ENCODE measurements at regions not wholly inside any gene's neighbourhood (a gene's known extent, or its start where the extent isn't known, plus 50 kb on each side); places are given as distances from the start of the nearest gene placed in this dataset.

DNA sequence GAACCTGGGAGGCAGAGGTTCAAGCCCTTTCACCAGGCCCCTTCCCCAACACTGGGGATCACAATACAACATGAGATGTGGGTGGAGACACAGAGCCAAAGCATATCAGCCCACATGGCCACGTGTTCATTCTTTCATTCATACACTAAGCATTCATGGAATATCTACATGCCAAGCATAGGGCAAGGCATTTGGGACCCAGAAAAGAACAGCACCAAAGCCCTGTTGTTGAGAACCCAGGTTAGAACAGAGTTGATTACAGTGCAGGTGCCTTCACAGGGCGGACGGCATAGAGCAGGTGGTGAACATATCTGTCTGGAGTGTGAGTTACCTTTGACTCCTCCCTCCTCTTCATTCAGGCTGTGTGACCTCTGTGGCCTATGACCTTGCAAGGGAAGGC, 159.4 kb upstream of the GSC start:
- intact Hi-C loops (cut with DNase I, micrococcal nuclease), result no loop called here
- no peak overlapping the region for H3K27ac Mint-ChIP-seq
- CTCF ChIA-PET, result no interaction called here

DNA sequence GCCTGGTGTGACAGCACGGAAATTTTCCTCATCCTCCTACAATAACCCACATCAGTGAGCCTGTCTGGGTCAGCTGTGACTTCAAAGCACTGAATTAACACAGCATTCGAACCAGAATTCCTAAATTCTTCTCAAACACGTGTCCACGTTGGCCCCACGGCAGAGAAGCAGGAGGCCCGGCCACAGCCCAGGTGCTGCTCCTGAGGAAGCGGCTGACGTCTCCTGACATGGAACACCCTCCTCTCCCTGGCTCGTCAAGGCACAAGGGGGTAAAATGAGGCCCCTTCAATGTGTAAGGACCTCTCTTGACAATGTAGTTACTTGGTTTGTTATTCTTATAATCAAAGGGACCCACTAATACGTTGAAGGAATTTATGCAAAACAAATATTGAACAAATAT, 156.3 kb upstream of the GSC start:
- no peaks in the 10 kb centered on the region for H3K4me1 ChIP-seq (ENCODE audit: insufficient read depth, low read length)
- H3K9me3 Mint-ChIP-seq, result peaks cover 2% of the 10 kb centered on the region
- H3K27me3 ChIP-seq (ENCODE audit: control insufficient read depth in 1 of 2, insufficient read depth in 2 of 2, low read length in 2 of 2), result no peaks in the 10 kb centered on the region
- no peak for ATAC-seq (ENCODE audit: poor library complexity)
- ChIA-PET POLR2A (no interaction called here), CTCF (no interaction called here)
- no peak for DNase-seq
- no peaks in the 10 kb centered on the region for H3K36me3 ChIP-seq (ENCODE audit: insufficient read depth, low read length)
- H3K36me3 Mint-ChIP-seq (ENCODE audit: low read depth), result no peaks in the 10 kb centered on the region
- TF ChIP-seq, protein P1, sequence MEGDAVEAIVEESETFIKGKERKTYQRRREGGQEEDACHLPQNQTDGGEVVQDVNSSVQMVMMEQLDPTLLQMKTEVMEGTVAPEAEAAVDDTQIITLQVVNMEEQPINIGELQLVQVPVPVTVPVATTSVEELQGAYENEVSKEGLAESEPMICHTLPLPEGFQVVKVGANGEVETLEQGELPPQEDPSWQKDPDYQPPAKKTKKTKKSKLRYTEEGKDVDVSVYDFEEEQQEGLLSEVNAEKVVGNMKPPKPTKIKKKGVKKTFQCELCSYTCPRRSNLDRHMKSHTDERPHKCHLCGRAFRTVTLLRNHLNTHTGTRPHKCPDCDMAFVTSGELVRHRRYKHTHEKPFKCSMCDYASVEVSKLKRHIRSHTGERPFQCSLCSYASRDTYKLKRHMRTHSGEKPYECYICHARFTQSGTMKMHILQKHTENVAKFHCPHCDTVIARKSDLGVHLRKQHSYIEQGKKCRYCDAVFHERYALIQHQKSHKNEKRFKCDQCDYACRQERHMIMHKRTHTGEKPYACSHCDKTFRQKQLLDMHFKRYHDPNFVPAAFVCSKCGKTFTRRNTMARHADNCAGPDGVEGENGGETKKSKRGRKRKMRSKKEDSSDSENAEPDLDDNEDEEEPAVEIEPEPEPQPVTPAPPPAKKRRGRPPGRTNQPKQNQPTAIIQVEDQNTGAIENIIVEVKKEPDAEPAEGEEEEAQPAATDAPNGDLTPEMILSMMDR (IDR thresholded peaks at IDR 0.05), result no peak
- no peak overlapping the region for H3K4me3 Mint-ChIP-seq
- H3K4me3 ChIP-seq (ENCODE audit: low read length), result no peak overlapping the region
- no peaks in the 10 kb centered on the region for H3K27me3 Mint-ChIP-seq
- peaks cover 0 to 12% of the 10 kb centered on the region in 2 experiments for H3K9me3 ChIP-seq (ENCODE audit: control insufficient read depth in 1 of 2, insufficient read depth in 1 of 2, low read length in 2 of 2)
- intact Hi-C loops (cut with DNase I, micrococcal nuclease), result no loop called here
- no peaks in the 10 kb centered on the region for H3K4me1 Mint-ChIP-seq (ENCODE audit: low read depth)
- H3K27ac Mint-ChIP-seq, result no peak overlapping the region
- no peak overlapping the region for H3K27ac ChIP-seq (ENCODE audit: low read depth in 1 of 2, low read length in 2 of 2)

More for the DNA sequence above, 159.4 kb upstream of the GSC start:
- Histone ChIP-seq H3K36me3 (ENCODE audit: insufficient read depth, low read length) (no peaks in the 10 kb centered on the region), H3K4me3 (ENCODE audit: low read length) (no peak overlapping the region), H3K27ac (ENCODE audit: low read depth in 1 of 2, low read length in 2 of 2) (no peak overlapping the region), H3K27me3 (ENCODE audit: control insufficient read depth in 1 of 2, insufficient read depth in 2 of 2, low read length in 2 of 2) (no peaks in the 10 kb centered on the region), H3K9me3 (ENCODE audit: control insufficient read depth in 1 of 2, insufficient read depth in 1 of 2, low read length in 2 of 2) (peaks cover 0 to 12% of the 10 kb centered on the region in 2 experiments), H3K4me1 (ENCODE audit: insufficient read depth, low read length) (no peaks in the 10 kb centered on the region)
- POLR2A ChIA-PET, result no interaction called here
- H3K27me3 Mint-ChIP-seq, result peaks cover 6% of the 10 kb centered on the region
- no peak overlapping the region for H3K4me3 Mint-ChIP-seq
- DNase-seq (no peak), ATAC-seq (ENCODE audit: poor library complexity) (no peak)
- H3K36me3 Mint-ChIP-seq (ENCODE audit: low read depth), result no peaks in the 10 kb centered on the region
- TF ChIP-seq, protein P1 (IDR thresholded peaks at IDR 0.05), result no peak
- peaks cover 2% of the 10 kb centered on the region for H3K9me3 Mint-ChIP-seq
- H3K4me1 Mint-ChIP-seq (ENCODE audit: low read depth), result no peaks in the 10 kb centered on the region

DNA sequence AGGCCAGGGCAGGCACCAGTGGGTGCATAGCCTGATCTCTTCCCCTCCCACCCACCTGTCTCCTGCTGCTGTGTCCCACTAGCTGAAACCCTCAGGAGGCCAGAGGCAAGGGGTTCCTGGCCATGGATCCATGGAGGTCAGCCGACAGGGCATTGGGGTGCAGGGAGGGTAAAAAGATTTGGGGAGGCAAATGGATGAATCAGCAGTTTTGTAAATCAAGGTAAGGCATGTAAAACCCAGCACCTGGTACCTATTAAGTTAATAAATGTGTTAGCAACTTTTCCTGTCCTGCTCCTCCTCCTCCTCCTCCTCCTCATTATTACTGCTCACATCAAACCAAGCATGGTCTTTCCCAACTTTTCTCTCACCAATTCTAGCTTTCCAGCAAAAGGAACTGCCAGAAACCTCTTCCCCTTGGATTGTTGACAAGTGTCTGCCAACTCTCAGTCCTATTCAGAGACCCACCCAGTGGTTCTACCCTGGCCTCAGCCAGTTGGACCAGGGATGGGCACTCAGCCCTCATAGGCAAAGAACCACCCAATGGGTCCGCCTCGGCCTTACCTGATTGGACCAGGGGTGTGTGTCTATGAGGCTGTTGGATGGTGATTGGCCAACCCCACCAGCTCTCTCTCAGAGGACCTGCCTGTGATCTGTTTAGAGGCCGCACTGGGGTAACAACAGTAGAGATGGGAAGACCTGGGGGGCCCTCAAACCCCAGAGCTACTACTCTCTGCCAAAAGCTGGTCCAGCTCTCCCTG, 155.7 kb upstream of the GSC start:
- Histone ChIP-seq H3K36me3 (ENCODE audit: insufficient read depth, low read length) (no peaks in the 10 kb centered on the region), H3K4me3 (ENCODE audit: low read length) (no peak overlapping the region), H3K27me3 (ENCODE audit: control insufficient read depth in 1 of 2, insufficient read depth in 2 of 2, low read length in 2 of 2) (no peaks in the 10 kb centered on the region), H3K27ac (ENCODE audit: low read depth in 1 of 2, low read length in 2 of 2) (no peak overlapping the region), H3K4me1 (ENCODE audit: insufficient read depth, low read length) (no peaks in the 10 kb centered on the region), H3K9me3 (ENCODE audit: control insufficient read depth in 1 of 2, insufficient read depth in 1 of 2, low read length in 2 of 2) (peaks cover 0 to 12% of the 10 kb centered on the region in 2 experiments)
- H3K4me3 Mint-ChIP-seq, result no peak overlapping the region
- POLR2A ChIA-PET, result no interaction called here
- ATAC-seq (ENCODE audit: poor library complexity) (no peak), DNase-seq (no peak)
- intact Hi-C loops (cut with DNase I, micrococcal nuclease), result no loop called here
- CTCF ChIA-PET, result no interaction called here
- TF ChIP-seq, protein P1 (IDR thresholded peaks at IDR 0.05), result no peak
- H3K27ac Mint-ChIP-seq, result no peak overlapping the region
- H3K9me3 Mint-ChIP-seq, result peaks cover 2% of the 10 kb centered on the region
- H3K4me1 Mint-ChIP-seq (ENCODE audit: low read depth), result no peaks in the 10 kb centered on the region
- H3K27me3 Mint-ChIP-seq, result no peaks in the 10 kb centered on the region
- H3K36me3 Mint-ChIP-seq (ENCODE audit: low read depth), result no peaks in the 10 kb centered on the region
